LNCAP (cell line): ENCODE measurements at regions not wholly inside any gene's neighbourhood (a gene's known extent, or its start where the extent isn't known, plus 50 kb on each side); places are given as distances from the start of the nearest gene placed in this dataset.

Source experiments
- TF ChIP-seq, protein P1 (sequence below): fragments of 450-650 bp; IDR thresholded peaks from 2 replicates; pipeline ENCODE4 v1.5.1; 2017; ENCODE audit warnings: mild to moderate bottlenecking

DNA sequence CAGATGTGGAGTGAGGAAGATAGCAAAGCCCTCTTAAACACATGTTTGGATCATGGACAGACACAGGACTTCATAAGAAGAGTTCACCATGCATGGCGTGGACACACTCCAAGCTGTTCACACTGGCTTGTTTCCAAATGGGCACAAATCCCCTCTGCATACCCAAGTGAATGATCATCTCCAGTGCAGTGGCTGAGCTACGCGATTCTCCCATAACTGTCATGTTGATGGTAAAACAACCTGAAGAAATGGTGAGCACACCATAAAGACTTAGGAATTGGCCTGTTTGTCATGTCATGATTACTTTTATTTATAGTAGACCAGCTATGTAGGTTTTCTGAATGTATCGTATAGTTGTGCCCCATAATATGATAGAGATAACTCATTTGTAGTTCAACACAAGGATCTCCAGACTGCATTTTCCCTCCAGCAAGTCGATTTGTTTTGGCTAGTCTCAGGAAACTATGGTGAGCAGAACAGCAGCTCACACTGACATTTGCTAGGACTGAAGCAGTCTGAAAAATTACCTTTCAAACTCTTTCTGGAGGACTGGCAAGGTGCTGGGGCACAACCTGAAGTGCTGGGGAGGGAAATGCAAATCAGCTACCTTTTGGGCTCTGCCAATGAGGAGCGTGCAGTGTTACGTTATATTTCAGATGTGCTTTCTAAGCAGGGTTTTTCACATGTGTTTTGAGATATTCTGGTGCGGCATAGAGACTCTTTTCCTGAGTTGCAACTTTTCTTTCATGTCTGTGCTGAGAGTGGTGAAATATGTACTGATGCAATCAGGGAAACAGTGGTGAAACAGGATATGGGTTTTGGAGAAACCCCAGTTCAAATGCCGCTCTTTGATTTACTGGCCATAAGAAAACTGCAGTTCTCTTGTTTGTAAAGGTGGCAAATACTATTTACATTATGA is 629.6 kb upstream of the DPP6 start:
- TF ChIP-seq, protein P1, sequence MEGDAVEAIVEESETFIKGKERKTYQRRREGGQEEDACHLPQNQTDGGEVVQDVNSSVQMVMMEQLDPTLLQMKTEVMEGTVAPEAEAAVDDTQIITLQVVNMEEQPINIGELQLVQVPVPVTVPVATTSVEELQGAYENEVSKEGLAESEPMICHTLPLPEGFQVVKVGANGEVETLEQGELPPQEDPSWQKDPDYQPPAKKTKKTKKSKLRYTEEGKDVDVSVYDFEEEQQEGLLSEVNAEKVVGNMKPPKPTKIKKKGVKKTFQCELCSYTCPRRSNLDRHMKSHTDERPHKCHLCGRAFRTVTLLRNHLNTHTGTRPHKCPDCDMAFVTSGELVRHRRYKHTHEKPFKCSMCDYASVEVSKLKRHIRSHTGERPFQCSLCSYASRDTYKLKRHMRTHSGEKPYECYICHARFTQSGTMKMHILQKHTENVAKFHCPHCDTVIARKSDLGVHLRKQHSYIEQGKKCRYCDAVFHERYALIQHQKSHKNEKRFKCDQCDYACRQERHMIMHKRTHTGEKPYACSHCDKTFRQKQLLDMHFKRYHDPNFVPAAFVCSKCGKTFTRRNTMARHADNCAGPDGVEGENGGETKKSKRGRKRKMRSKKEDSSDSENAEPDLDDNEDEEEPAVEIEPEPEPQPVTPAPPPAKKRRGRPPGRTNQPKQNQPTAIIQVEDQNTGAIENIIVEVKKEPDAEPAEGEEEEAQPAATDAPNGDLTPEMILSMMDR = no peak

DNA sequence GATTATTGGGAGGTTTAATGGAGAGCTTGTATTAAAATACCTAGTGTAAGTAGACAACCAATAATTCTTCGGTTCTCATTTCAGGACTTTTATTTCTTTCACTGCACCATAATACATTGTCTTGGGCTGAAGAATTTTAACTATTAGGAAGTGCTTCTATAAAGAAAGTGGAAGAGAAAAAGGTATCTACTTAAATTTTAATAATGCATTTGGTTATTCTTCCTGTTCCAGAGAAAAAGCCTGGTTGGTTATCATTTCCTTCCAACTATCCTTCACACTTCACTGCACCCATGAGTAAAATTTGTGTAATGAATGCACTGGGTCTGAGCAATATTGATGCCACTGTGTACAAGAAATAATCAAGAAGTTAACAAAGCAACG is 629.0 kb upstream of the DPP6 start:
- TF ChIP-seq, protein P1 = no peak

DNA sequence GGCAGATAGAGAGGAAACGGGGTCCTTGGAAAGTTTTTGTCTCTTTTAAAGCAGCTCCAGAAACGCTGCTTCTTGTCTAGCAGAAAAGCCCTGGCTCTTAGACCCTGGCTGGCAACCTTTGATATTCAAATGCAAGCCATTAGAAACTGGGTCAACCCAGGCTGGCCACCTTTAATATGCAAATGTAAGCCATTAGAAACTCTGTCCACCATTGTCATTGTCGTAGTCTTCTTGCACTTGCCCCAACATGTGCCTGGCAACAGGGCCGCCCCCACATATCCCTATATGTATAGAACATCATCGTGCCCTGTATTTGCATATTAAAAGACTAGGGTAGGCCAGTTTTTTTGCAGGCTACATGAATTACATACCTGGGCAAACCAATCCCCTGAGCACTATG is 621.3 kb upstream of the DPP6 start:
- TF ChIP-seq, protein P1 = no peak

DNA sequence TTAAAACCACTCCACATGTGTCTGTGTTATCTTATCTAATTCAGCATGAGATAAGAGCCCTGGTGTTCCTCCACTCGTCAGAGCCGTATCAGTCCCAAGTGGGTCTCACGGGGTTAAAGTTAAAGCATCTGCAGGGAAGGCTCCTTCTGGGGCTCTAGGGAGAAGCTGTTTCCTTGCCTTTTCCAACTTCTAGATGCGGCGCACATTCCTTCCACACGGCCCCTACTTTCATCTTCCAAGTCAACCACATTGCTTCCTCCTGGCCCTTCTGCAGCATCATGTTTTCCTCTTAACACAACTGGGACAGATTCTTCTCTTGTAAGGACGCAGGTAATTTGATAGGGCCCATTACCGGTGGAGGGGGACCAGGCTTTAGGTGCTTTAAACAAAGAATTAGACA is 620.1 kb upstream of the DPP6 start:
- TF ChIP-seq, protein P1 = no peak

DNA sequence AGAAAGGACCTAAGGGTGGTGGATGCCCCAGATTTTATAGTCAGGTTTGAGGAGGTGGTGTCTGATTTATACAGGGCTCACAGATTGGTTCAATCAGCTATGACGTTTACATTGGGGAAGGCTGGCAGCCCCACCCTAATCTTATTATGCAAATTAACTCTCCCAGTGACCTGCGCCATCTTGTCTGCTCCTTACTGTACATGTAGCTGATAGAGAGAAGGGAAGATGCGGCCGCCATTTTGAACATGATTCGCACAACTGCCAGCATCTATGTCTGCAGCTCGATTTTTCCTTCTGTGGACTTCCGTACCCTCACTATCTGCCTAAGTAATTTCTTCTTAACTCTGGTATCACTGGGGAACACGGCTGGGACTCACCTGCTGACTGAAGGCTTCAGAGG is 619.0 kb upstream of the DPP6 start:
- TF ChIP-seq, protein P1 = no peak

DNA sequence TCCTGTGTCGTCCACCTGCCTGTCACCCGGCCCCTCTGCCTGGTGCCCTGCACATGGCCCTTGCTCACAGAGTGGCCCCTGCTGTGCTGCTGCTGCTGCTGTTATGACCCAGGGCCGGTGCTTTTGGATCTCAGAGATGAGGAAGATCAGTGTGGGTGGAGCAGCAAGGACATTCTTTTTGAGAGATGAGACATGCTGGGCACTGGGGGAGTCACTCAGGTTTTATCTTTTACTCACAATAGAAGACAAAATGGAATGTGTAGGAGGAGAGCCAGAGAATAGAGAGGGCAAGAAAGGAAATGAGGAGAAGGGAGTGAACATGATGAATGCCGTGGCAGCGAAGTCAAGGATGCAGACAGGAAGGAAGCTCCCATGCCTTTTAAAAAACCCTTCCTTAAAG is 611.5 kb upstream of the DPP6 start:
- TF ChIP-seq, protein P1 = no peak

DNA sequence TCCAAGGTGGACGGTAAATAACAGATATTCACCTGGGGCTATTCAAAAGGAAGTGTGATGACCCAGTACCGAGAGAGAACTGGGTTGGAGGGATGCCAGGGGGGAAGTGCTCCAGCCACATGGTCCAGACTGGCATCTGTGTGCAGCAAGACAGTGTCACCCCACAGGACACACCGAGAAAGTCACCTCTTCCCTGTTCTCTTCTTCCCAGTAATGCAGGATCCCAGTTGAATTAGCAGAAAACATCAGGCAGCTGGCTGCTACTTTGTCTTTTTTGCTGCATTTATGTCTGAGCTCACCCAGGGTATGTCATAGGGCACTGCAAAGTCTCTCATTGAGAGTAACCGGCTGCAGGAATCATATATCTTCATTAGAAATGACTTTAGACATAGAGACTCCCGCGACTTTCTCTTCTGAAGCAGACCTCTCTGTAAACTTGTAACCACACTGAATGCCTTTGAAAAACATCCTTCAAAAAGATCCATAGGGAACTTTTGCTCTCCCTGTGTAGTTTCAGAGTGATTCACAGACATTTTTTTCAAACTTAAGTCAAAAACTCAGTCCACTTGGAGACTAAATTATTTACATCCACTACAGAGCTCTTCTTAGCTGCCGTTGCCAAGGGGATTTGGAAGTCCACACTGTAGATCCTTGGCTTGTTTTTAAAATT is 609.0 kb upstream of the DPP6 start:
- TF ChIP-seq, protein P1 = no peak
